ENCODE measurements at regions not wholly inside any gene's neighbourhood (a gene's known extent, or its start where the extent isn't known, plus 50 kb on each side); places are given as distances from the start of the nearest gene placed in this dataset.

GRCh38 chrX:22373766-22374165, 101.1 kb downstream of the CBLL2 start:
- in situ Hi-C loops (cut with MboI) = no loop called here
- Histone ChIP-seq H3K4me1 (replicated peaks in 1 of 2; ENCODE audit: control insufficient read depth in 2 of 2, insufficient read depth in 2 of 2, low read length in 2 of 2) (no peaks in the 10 kb centered on the region), H3K27me3 (ENCODE audit: control insufficient read depth in 2 of 2, insufficient read depth in 2 of 2, low read length in 2 of 2) (no peaks in the 10 kb centered on the region), H3K9me1 (ENCODE audit: control insufficient read depth, insufficient read depth, low read length) (no peaks in the 10 kb centered on the region), H3K36me3 (ENCODE audit: control insufficient read depth, insufficient read depth, low read length) (no peaks in the 10 kb centered on the region), H4K20me1 (replicated peaks; ENCODE audit: control insufficient read depth, insufficient read depth, low read length) (no peaks in the 10 kb centered on the region), H3K9ac (ENCODE audit: insufficient read depth in 1 of 2, low read depth in 2 of 2, low read length in 2 of 2) (no peak overlapping the region), H3K4me3 (no peak overlapping the region), H3K9me3 (replicated peaks; ENCODE audit: control insufficient read depth, insufficient read depth, low read depth, low read length) (no peaks in the 10 kb centered on the region), H3K4me2 (ENCODE audit: insufficient read depth, low read length) (no peak overlapping the region), H2AFZ (ENCODE audit: low read depth, low read length) (no peak overlapping the region), H3K79me2 (ENCODE audit: control insufficient read depth, insufficient read depth, low read length) (no peaks in the 10 kb centered on the region), H3K27ac (ENCODE audit: extremely low read depth, low read depth, low read length) (no peak overlapping the region)
- POLR2A ChIA-PET = no interaction called here
- ATAC-seq (no peak), FAIRE-seq (no peak), DNase-seq (ENCODE audit: extremely low read depth in 1 of 4, low spot score in 3 of 4) (no peak)
- intact Hi-C loops (cut with micrococcal nuclease) = no loop called here
- 0% methylated on average over 1 of the region's 1 CpG for WGBS (ENCODE audit: insufficient coverage, low coverage, missing lambda C conversion rate)
- no TSS peak for BruUV-seq (replicated peaks)
- CTCF ChIA-PET (ENCODE audit: low intra/inter-chr PET ratio) = no interaction called here
- TF ChIP-seq PHF8 (IDR thresholded peaks at IDR 0.05; ENCODE audit: borderline replicate concordance, low read length) = no peak
- no peak for TF ChIP-seq MEIS2 (IDR thresholded peaks at IDR 0.05; ENCODE audit: partially characterized antibody)
- TF ChIP-seq DPF2 (IDR thresholded peaks at IDR 0.05) = no peak
- TF ChIP-seq NCOR1 (IDR thresholded peaks at IDR 0.05) = no peak
- TF ChIP-seq SMAD4 (CRISPR knock-in tag; conservative IDR thresholded peaks at IDR 0.05) = no peak
- no peak for TF ChIP-seq ZBTB12 (CRISPR knock-in tag; IDR thresholded peaks at IDR 0.05)
- no peak for TF ChIP-seq CCAR2 (IDR thresholded peaks at IDR 0.05; ENCODE audit: low read depth, low read length)
- TF ChIP-seq ZNF717 (CRISPR knock-in tag; IDR thresholded peaks at IDR 0.05) = no peak
- TF ChIP-seq ZMIZ1 (IDR thresholded peaks at IDR 0.05; ENCODE audit: low read depth in 2 of 2, low read length in 2 of 2) = no peak
- TF ChIP-seq COPS2 (conservative IDR thresholded peaks at IDR 0.05) = no peak
- TF ChIP-seq, protein P1, sequence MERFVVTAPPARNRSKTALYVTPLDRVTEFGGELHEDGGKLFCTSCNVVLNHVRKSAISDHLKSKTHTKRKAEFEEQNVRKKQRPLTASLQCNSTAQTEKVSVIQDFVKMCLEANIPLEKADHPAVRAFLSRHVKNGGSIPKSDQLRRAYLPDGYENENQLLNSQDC (CRISPR knock-in tag; IDR thresholded peaks at IDR 0.05) = no peak
- TF ChIP-seq, protein P2, sequence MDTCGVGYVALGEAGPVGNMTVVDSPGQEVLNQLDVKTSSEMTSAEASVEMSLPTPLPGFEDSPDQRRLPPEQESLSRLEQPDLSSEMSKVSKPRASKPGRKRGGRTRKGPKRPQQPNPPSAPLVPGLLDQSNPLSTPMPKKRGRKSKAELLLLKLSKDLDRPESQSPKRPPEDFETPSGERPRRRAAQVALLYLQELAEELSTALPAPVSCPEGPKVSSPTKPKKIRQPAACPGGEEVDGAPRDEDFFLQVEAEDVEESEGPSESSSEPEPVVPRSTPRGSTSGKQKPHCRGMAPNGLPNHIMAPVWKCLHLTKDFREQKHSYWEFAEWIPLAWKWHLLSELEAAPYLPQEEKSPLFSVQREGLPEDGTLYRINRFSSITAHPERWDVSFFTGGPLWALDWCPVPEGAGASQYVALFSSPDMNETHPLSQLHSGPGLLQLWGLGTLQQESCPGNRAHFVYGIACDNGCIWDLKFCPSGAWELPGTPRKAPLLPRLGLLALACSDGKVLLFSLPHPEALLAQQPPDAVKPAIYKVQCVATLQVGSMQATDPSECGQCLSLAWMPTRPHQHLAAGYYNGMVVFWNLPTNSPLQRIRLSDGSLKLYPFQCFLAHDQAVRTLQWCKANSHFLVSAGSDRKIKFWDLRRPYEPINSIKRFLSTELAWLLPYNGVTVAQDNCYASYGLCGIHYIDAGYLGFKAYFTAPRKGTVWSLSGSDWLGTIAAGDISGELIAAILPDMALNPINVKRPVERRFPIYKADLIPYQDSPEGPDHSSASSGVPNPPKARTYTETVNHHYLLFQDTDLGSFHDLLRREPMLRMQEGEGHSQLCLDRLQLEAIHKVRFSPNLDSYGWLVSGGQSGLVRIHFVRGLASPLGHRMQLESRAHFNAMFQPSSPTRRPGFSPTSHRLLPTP (IDR thresholded peaks at IDR 0.05; ENCODE audit: borderline replicate concordance, extremely low read depth, insufficient read length) = no peak
- TF ChIP-seq, protein P3, sequence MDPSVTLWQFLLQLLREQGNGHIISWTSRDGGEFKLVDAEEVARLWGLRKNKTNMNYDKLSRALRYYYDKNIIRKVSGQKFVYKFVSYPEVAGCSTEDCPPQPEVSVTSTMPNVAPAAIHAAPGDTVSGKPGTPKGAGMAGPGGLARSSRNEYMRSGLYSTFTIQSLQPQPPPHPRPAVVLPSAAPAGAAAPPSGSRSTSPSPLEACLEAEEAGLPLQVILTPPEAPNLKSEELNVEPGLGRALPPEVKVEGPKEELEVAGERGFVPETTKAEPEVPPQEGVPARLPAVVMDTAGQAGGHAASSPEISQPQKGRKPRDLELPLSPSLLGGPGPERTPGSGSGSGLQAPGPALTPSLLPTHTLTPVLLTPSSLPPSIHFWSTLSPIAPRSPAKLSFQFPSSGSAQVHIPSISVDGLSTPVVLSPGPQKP (CRISPR knock-in tag; IDR thresholded peaks at IDR 0.05) = no peak
- no peak for TF ChIP-seq GTF2A2 (tag; IDR thresholded peaks at IDR 0.05)
- TF ChIP-seq GABPB1 (CRISPR knock-in tag; IDR thresholded peaks at IDR 0.05) = no peak
- no peak for TF ChIP-seq HCFC1 (IDR thresholded peaks at IDR 0.05; ENCODE audit: low read depth, low read length)
